Calu3 (cell line): ENCODE measurements at regions not wholly inside any gene's neighbourhood (a gene's known extent, or its start where the extent isn't known, plus 50 kb on each side); places are given as distances from the start of the nearest gene placed in this dataset.

Experiments
- BruUV-seq: library from RNA; stranded (reverse); fragments of 400-500 nt; replicated peaks from 2 replicates; lab custom pipeline; 2021; lab: Mats Ljungman, UMichigan
- CTCF ChIA-PET: fragments of 300-600 bp; sonication (Branson Sonifier 250); formaldehyde crosslinking; loops from one replicate; lab custom pipeline; 2022; ENCODE audit warnings: antibody characterized with exemption; lab: Charles Lee
- DNase-seq: peaks from one replicate; pipeline ENCODE4 v3.0.0; 2022
- H3K27ac Mint-ChIP-seq: one replicate; pipeline ENCODE4 v1.8.0; 2022; ENCODE audit warnings: mixed read lengths; ENCODE audit not compliant: unreplicated experiment
- H3K27me3 Mint-ChIP-seq: one replicate; pipeline ENCODE4 v1.8.0; 2022; ENCODE audit warnings: mixed read lengths; ENCODE audit not compliant: unreplicated experiment
- H3K36me3 Mint-ChIP-seq: one replicate; pipeline ENCODE4 v1.8.0; 2022; ENCODE audit warnings: mild to moderate bottlenecking, moderate library complexity, mixed read lengths; ENCODE audit not compliant: insufficient read depth, unreplicated experiment
- H3K4me1 Mint-ChIP-seq: one replicate; pipeline ENCODE4 v1.8.0; 2022; ENCODE audit warnings: mild to moderate bottlenecking, low read depth, mixed read lengths; ENCODE audit not compliant: unreplicated experiment
- H3K4me3 Mint-ChIP-seq: one replicate; pipeline ENCODE4 v1.8.0; 2022; ENCODE audit warnings: mild to moderate bottlenecking, low read depth, moderate library complexity, mixed read lengths; ENCODE audit not compliant: unreplicated experiment
- H3K9me3 Mint-ChIP-seq: one replicate; pipeline ENCODE4 v1.8.0; 2022; ENCODE audit warnings: low read depth, mixed read lengths; ENCODE audit not compliant: unreplicated experiment
- CTCF ChIP-seq: fragments of 200-600 bp; IDR thresholded peaks from one replicate; pipeline ENCODE4 v1.8.0; 2022; ENCODE audit warnings: antibody characterized with exemption; ENCODE audit not compliant: unreplicated experiment
- intact Hi-C: fragments of 100-400 bp; cut with micrococcal nuclease; formaldehyde crosslinking; loops from one replicate; pipeline ENCODE4 v1.10.0; 2022; ENCODE audit not compliant: unreplicated experiment

GRCh38 chr2:14927021-14927564 is 294.6 kb downstream of the LRATD1 start:
- TF ChIP-seq CTCF, result no peak
- Mint-ChIP-seq H3K9me3 (peaks cover 4% of the 10 kb centered on the region), H3K4me3 (no peak overlapping the region), H3K36me3 (no peaks in the 10 kb centered on the region), H3K27ac (no peak overlapping the region), H3K27me3 (no peaks in the 10 kb centered on the region), H3K4me1 (no peaks in the 10 kb centered on the region)
- DNase-seq, result no peak
- CTCF ChIA-PET, result no interaction called here
- intact Hi-C loops, result no loop called here
- BruUV-seq, result no TSS peak

GRCh38 chr2:14928056-14928455 is 295.5 kb downstream of the LRATD1 start:
- Mint-ChIP-seq H3K27ac (no peak overlapping the region), H3K4me3 (no peak overlapping the region), H3K4me1 (no peaks in the 10 kb centered on the region), H3K36me3 (no peaks in the 10 kb centered on the region), H3K9me3 (peaks cover 4% of the 10 kb centered on the region), H3K27me3 (no peaks in the 10 kb centered on the region)
- CTCF ChIA-PET, result interaction anchor here (0.6 kb wide), 1 partner anchor 452 kb away, joined by 8 read pairs; no protein-coding TSS in a partner anchor
- DNase-seq, result no peak
- no peak for TF ChIP-seq CTCF
- BruUV-seq, result no TSS peak
- intact Hi-C loops, result no loop called here

GRCh38 chr2:14930441-14930840 is 297.9 kb downstream of the LRATD1 start:
- CTCF ChIA-PET, result interaction anchor here (0.6 kb wide), 1 partner anchor 643 kb away, joined by 3 read pairs; no protein-coding TSS in a partner anchor
- intact Hi-C loops, result no loop called here
- H3K4me3 Mint-ChIP-seq, result no peak overlapping the region
- no peak for TF ChIP-seq CTCF
- peaks cover 5% of the 10 kb centered on the region for H3K9me3 Mint-ChIP-seq
- no peak overlapping the region for H3K27ac Mint-ChIP-seq
- no peaks in the 10 kb centered on the region for H3K4me1 Mint-ChIP-seq
- BruUV-seq, result no TSS peak
- DNase-seq, result no peak
- no peaks in the 10 kb centered on the region for H3K36me3 Mint-ChIP-seq
- no peaks in the 10 kb centered on the region for H3K27me3 Mint-ChIP-seq

- no peak overlapping the region for H3K4me3 Mint-ChIP-seq
- H3K36me3 Mint-ChIP-seq, result no peaks in the 10 kb centered on the region
- TF ChIP-seq CTCF, result no peak
- intact Hi-C loops, result no loop called here
- DNase-seq, result no peak
- peaks cover 11% of the 10 kb centered on the region for H3K9me3 Mint-ChIP-seq
- H3K4me1 Mint-ChIP-seq, result no peaks in the 10 kb centered on the region
- no TSS peak for BruUV-seq
- CTCF ChIA-PET, result no interaction called here
- no peaks in the 10 kb centered on the region for H3K27me3 Mint-ChIP-seq
- H3K27ac Mint-ChIP-seq, result no peak overlapping the region
Measured at GRCh38 chr2:14932285-14932684, 299.8 kb downstream of the LRATD1 start.
